ENCODE measurements at regions not wholly inside any gene's neighbourhood (a gene's known extent, or its start where the extent isn't known, plus 50 kb on each side); places are given as distances from the start of the nearest gene placed in this dataset.
"Not testable (repeated sequence)": the region's sequence is repeated elsewhere in the genome, so short reads cannot be mapped to it uniquely, and the experiment has no call there.

DNA sequence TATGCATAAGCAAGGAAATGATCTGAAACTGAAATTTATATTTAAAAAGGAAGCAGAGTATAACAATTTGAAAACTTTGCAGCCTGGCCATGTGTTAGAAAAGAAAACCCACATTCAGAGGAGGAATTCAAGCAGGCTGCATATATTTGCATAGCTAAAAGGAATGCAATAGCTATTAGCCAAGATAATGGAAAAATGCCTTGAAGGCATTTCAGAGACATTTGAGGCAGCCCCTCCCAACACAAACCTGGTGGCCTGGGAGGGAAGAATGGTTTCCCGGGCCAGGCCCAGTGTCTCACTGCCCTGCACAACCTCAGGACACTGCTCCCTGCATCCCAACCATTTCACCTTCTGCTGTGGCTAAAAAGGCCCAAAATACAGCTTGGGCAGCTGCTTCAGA, 136.8 kb downstream of the TYW3 start:
- CTCF ChIA-PET = no interaction called here

GRCh38 chr1:74877366-74877765, 144.4 kb downstream of the TYW3 start:
- H3K9me3 Mint-ChIP-seq (ENCODE audit: low read depth); H3K27me3 Mint-ChIP-seq; H3K4me3 Mint-ChIP-seq; CTCF ChIA-PET; H3K4me1 Mint-ChIP-seq; H3K27ac Mint-ChIP-seq; H3K36me3 Mint-ChIP-seq; ATAC-seq; DNase-seq: not testable (repeated sequence)

More for the DNA sequence above, 136.8 kb downstream of the TYW3 start:
- DNase-seq (no peak), ATAC-seq (no peak)
- Mint-ChIP-seq H3K36me3 (no peaks in the 10 kb centered on the region), H3K4me3 (no peak overlapping the region), H3K27ac (no peak overlapping the region), H3K27me3 (no peaks in the 10 kb centered on the region), H3K4me1 (no peaks in the 10 kb centered on the region), H3K9me3 (ENCODE audit: low read depth) (peaks cover 16% of the 10 kb centered on the region)

DNA sequence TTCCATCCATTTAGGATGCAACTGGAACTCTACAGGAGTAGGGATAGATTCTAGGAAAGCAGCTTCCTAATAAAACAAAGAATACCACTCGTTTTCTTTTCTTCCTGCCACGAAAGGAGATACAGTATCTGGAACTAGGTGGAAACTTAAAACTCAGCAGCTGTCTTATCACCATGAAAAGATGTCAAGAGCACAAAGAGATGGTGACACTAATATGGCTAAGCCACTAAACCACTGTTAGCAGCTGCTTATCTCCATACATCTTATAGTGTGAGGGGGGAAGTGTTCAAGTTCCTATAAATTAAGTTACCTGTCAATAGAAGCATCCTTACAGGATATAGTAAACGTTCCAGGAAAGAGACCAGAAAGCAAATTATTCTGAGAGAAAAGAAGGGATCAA, 162.5 kb downstream of the TYW3 start:
- H3K9me3 Mint-ChIP-seq (ENCODE audit: low read depth) = peaks cover 2% of the 10 kb centered on the region
- H3K27ac Mint-ChIP-seq = no peak overlapping the region
- ATAC-seq = no peak

DNA sequence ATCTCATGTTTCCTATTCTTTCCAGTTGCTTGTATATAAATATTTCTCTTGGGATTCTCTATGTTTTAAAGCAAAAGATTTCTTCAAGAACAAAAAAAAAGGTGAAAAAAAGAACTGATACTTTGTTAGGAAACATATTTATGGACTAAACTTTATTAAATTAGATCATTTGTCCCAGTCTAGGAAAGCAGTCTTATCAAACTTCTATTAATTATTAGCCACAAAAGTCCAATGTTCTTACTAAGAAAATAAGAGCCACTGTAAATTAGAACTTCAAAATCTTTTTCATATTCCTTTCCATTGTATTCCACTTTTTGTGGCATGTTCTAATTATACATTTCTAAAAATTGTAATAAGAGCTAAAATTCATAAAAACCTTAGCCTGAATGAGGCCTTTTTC, 175.2 kb downstream of the TYW3 start:
- ATAC-seq (no peak), DNase-seq (no peak)
- H3K4me3 Mint-ChIP-seq = no peak overlapping the region
- no peaks in the 10 kb centered on the region for H3K4me1 Mint-ChIP-seq
- CTCF ChIA-PET = no interaction called here
- no peaks in the 10 kb centered on the region for H3K36me3 Mint-ChIP-seq
- H3K27me3 Mint-ChIP-seq = no peaks in the 10 kb centered on the region
- no peak overlapping the region for H3K27ac Mint-ChIP-seq
- H3K9me3 Mint-ChIP-seq (ENCODE audit: low read depth) = peaks cover 2% of the 10 kb centered on the region

More for the DNA sequence above, 162.5 kb downstream of the TYW3 start:
- Mint-ChIP-seq H3K36me3 (no peaks in the 10 kb centered on the region), H3K4me1 (no peaks in the 10 kb centered on the region), H3K4me3 (no peak overlapping the region), H3K27me3 (no peaks in the 10 kb centered on the region)
- CTCF ChIA-PET = no interaction called here
- no peak for DNase-seq

GRCh38 chr1:74908797-74909196, 175.8 kb downstream of the TYW3 start:
- no peak overlapping the region for H3K4me3 Mint-ChIP-seq
- CTCF ChIA-PET = no interaction called here
- H3K27ac Mint-ChIP-seq = no peak overlapping the region
- no peaks in the 10 kb centered on the region for H3K27me3 Mint-ChIP-seq
- H3K36me3 Mint-ChIP-seq = no peaks in the 10 kb centered on the region
- no peaks in the 10 kb centered on the region for H3K4me1 Mint-ChIP-seq
- peaks cover 2% of the 10 kb centered on the region for H3K9me3 Mint-ChIP-seq (ENCODE audit: low read depth)
- DNase-seq (no peak), ATAC-seq (no peak)

DNA sequence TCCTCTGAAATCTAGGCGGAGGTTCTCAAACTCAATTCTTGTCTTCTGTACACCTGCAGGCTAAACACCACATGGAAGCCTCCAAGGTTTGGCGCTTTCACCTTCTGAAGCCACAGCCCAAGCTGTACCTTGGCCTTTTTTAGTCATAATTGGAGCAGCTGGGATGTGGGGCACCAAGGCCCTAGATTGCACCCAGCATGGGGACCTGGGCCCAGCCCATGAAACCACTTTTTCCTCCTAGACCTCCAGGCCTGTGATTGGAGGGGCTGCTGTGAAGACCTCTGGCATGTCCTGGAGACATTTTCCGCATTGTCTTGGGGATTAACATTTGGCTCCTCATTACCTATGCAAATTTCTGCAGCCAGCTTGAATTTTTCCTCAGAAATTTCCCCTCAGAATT, 181.0 kb downstream of the TYW3 start:
- DNase-seq = no peak
- no peaks in the 10 kb centered on the region for H3K4me1 Mint-ChIP-seq
- no peaks in the 10 kb centered on the region for H3K36me3 Mint-ChIP-seq
- ATAC-seq = no peak
- CTCF ChIA-PET = no interaction called here
- H3K9me3 Mint-ChIP-seq (ENCODE audit: low read depth) = peaks cover 6% of the 10 kb centered on the region
- H3K27me3 Mint-ChIP-seq = no peaks in the 10 kb centered on the region
- no peak overlapping the region for H3K4me3 Mint-ChIP-seq
- H3K27ac Mint-ChIP-seq = no peak overlapping the region

DNA sequence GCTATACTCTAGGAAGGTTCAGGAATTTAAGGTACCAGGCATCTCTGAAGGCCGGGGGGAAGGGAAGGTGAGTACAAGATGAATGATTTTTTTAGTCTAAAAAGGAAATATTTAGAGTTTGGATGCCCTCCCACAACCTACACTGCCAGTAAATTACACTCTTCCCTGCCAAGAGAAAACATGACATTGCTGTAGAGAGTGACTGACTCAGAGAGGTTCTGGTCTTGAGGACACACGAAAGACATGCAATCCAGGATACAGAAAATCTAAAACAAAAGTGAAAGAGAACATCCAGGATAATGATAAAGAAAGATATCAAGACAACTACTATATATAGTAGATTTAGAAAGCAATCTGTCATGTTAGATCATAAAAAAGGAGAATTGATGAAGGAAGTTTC, 200.5 kb downstream of the TYW3 start:
- Mint-ChIP-seq H3K9me3 (ENCODE audit: low read depth) (no peaks in the 10 kb centered on the region), H3K36me3 (no peaks in the 10 kb centered on the region), H3K27me3 (no peaks in the 10 kb centered on the region), H3K4me3 (no peak overlapping the region), H3K4me1 (no peaks in the 10 kb centered on the region), H3K27ac (no peak overlapping the region)
- CTCF ChIA-PET = no interaction called here
- DNase-seq = no peak
- ATAC-seq = no peak

DNA sequence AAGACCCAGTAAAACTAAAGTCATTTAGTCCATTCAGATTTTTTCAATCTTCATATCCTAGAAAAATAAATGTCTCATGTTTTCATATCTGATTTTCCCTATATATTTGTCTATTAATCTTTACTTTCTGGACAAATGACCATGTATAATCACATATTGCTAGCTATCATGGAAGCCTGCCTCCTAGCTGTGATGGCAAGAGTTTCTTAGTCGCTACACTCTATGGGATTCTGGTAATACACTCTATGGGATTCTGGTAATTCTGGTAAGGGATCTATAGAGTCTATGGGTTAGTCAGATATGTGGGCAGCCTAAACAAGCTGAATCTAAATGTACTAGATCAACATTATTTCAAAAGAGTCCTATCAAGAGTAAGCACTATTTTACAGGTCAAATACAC, 198.7 kb upstream of the LHX8 start:
- Mint-ChIP-seq H3K27me3 (no peaks in the 10 kb centered on the region), H3K27ac (no peak overlapping the region), H3K36me3 (no peaks in the 10 kb centered on the region), H3K4me3 (no peak overlapping the region), H3K9me3 (ENCODE audit: low read depth) (no peaks in the 10 kb centered on the region), H3K4me1 (no peaks in the 10 kb centered on the region)
- ATAC-seq (no peak), DNase-seq (no peak)
- CTCF ChIA-PET = no interaction called here

GRCh38 chr1:74937176-74937575, 197.0 kb upstream of the LHX8 start:
- no peaks in the 10 kb centered on the region for H3K4me1 Mint-ChIP-seq
- DNase-seq (no peak), ATAC-seq (no peak)
- CTCF ChIA-PET = no interaction called here
- H3K27ac Mint-ChIP-seq = no peak overlapping the region
- no peaks in the 10 kb centered on the region for H3K9me3 Mint-ChIP-seq (ENCODE audit: low read depth)
- H3K4me3 Mint-ChIP-seq = no peak overlapping the region
- no peaks in the 10 kb centered on the region for H3K36me3 Mint-ChIP-seq
- no peaks in the 10 kb centered on the region for H3K27me3 Mint-ChIP-seq

DNA sequence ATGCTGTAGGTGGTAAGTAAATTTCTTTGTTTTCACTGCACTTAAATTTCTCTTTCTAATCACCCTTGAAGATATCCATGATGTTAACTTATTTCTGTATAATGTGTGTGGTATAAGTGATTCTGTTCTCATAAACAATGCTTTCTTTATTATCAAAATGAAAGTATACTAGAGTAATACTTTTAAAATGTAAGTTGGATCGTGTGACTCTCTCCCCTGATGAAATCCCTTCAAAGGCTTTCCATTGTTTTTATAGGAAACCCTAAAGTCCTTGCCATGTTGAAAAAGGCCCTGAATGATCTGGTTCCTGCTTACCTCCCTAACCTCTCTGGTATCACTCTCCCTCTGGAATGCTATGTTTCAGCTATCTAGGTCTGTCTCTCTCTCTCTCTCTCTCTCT, 191.1 kb upstream of the LHX8 start:
- ATAC-seq (no peak), DNase-seq (no peak)
- H3K9me3 Mint-ChIP-seq (ENCODE audit: low read depth) = peaks cover 5% of the 10 kb centered on the region
- no peak overlapping the region for H3K4me3 Mint-ChIP-seq
- CTCF ChIA-PET = no interaction called here
- no peak overlapping the region for H3K27ac Mint-ChIP-seq
- H3K4me1 Mint-ChIP-seq = no peaks in the 10 kb centered on the region
- H3K36me3 Mint-ChIP-seq = no peaks in the 10 kb centered on the region
- no peaks in the 10 kb centered on the region for H3K27me3 Mint-ChIP-seq

GRCh38 chr1:74946388-74946787, 187.8 kb upstream of the LHX8 start:
- Mint-ChIP-seq H3K9me3 (ENCODE audit: low read depth) (peaks cover 5% of the 10 kb centered on the region), H3K4me1 (no peaks in the 10 kb centered on the region), H3K27me3 (no peaks in the 10 kb centered on the region), H3K4me3 (no peak overlapping the region), H3K27ac (no peak overlapping the region), H3K36me3 (no peaks in the 10 kb centered on the region)
- DNase-seq = no peak
- CTCF ChIA-PET = interaction anchor here (0.5 kb wide), 1 partner anchor 1590 kb away, joined by 3 read pairs; no protein-coding TSS in a partner anchor
- no peak for ATAC-seq

GRCh38 chr1:74949348-74949747, 184.8 kb upstream of the LHX8 start:
- not testable (repeated sequence) for ATAC-seq; H3K4me3 Mint-ChIP-seq; H3K9me3 Mint-ChIP-seq (ENCODE audit: low read depth)

GRCh38 chr1:74951981-74952380, 182.2 kb upstream of the LHX8 start:
- ATAC-seq, H3K4me3 Mint-ChIP-seq: not testable (repeated sequence)

More at GRCh38 chr1:74949348-74949747, 184.8 kb upstream of the LHX8 start:
- DNase-seq, H3K27ac Mint-ChIP-seq, CTCF ChIA-PET, H3K4me1 Mint-ChIP-seq, H3K27me3 Mint-ChIP-seq, H3K36me3 Mint-ChIP-seq: not testable (repeated sequence)

GRCh38 chr1:74952786-74953185, 181.4 kb upstream of the LHX8 start:
- no peak overlapping the region for H3K27ac Mint-ChIP-seq
- ATAC-seq (no peak), DNase-seq (no peak)
- H3K4me1 Mint-ChIP-seq = no peaks in the 10 kb centered on the region
- CTCF ChIA-PET = no interaction called here
- no peak overlapping the region for H3K4me3 Mint-ChIP-seq
- no peaks in the 10 kb centered on the region for H3K36me3 Mint-ChIP-seq
- no peaks in the 10 kb centered on the region for H3K9me3 Mint-ChIP-seq (ENCODE audit: low read depth)
- no peaks in the 10 kb centered on the region for H3K27me3 Mint-ChIP-seq

More at GRCh38 chr1:74951981-74952380, 182.2 kb upstream of the LHX8 start:
- H3K4me1 Mint-ChIP-seq; H3K36me3 Mint-ChIP-seq; CTCF ChIA-PET; DNase-seq; H3K9me3 Mint-ChIP-seq (ENCODE audit: low read depth); H3K27ac Mint-ChIP-seq; H3K27me3 Mint-ChIP-seq: not testable (repeated sequence)

GRCh38 chr1:74953622-74954021, 180.6 kb upstream of the LHX8 start:
- Mint-ChIP-seq H3K4me1 (no peaks in the 10 kb centered on the region), H3K27ac (no peak overlapping the region), H3K9me3 (ENCODE audit: low read depth) (no peaks in the 10 kb centered on the region), H3K36me3 (no peaks in the 10 kb centered on the region), H3K27me3 (no peaks in the 10 kb centered on the region), H3K4me3 (no peak overlapping the region)
- CTCF ChIA-PET = no interaction called here
- no peak for ATAC-seq
- DNase-seq = no peak

Data from activated CD8-positive, alpha-beta memory T cell treated with anti-CD3 and anti-CD28 coated beads, Interleukin-2, amount 10 ng/mL, durations not matched to agents 7 days and 5 days (primary cell).